NK-92 treated with Interleukin-12 subunit alpha and Interleukin-12 subunit beta, amount 100 ng/mL, for 24 hours (cell line): ENCODE measurements at regions not wholly inside any gene's neighbourhood (a gene's known extent, or its start where the extent isn't known, plus 50 kb on each side); places are given as distances from the start of the nearest gene placed in this dataset.
"Not testable (repeated sequence)": the region's sequence is repeated elsewhere in the genome, so short reads cannot be mapped to it uniquely, and the experiment has no call there.

Source experiments
- DNase-seq: peaks from one replicate; lab custom pipeline; 2025; lab: John Stamatoyannopoulos, UW

GRCh38 chr2:21782866-21783265 is 659.1 kb downstream of the TDRD15 start:
- no peak for DNase-seq

GRCh38 chr2:21787941-21788340 is 664.2 kb downstream of the TDRD15 start:
- DNase-seq = no peak

- DNase-seq = not testable (repeated sequence)
Observed at GRCh38 chr2:21790311-21790710, 666.5 kb downstream of the TDRD15 start.

GRCh38 chr2:21792571-21792970 is 668.8 kb downstream of the TDRD15 start:
- DNase-seq = no peak

GRCh38 chr2:21793461-21793860 is 669.7 kb downstream of the TDRD15 start:
- DNase-seq = no peak

GRCh38 chr2:21794611-21795010 is 670.8 kb downstream of the TDRD15 start:
- no peak for DNase-seq

GRCh38 chr2:21800356-21800755 is 676.6 kb downstream of the TDRD15 start:
- DNase-seq = no peak

- no peak for DNase-seq
Observed at GRCh38 chr2:21803550-21803949, 679.8 kb downstream of the TDRD15 start.

- DNase-seq = no peak
Observed at GRCh38 chr2:21804151-21804550, 680.4 kb downstream of the TDRD15 start.

GRCh38 chr2:21811541-21811940 is 687.8 kb downstream of the TDRD15 start:
- no peak for DNase-seq

GRCh38 chr2:21812766-21813165 is 689.0 kb downstream of the TDRD15 start:
- DNase-seq = no peak

GRCh38 chr2:21814588-21815149 is 690.9 kb downstream of the TDRD15 start:
- DNase-seq = no peak

GRCh38 chr2:21818212-21818795 is 694.5 kb downstream of the TDRD15 start:
- no peak for DNase-seq

- DNase-seq = no peak
Observed at GRCh38 chr2:21819454-21819853, 695.7 kb downstream of the TDRD15 start.

- no peak for DNase-seq
Observed at GRCh38 chr2:21820271-21820670, 696.5 kb downstream of the TDRD15 start.

- DNase-seq = no peak
Observed at GRCh38 chr2:21821672-21822227, 698.0 kb downstream of the TDRD15 start.

GRCh38 chr2:21822505-21822904 is 698.7 kb downstream of the TDRD15 start:
- DNase-seq = no peak

- no peak for DNase-seq
Observed at GRCh38 chr2:21833767-21834166, 710.0 kb downstream of the TDRD15 start.

GRCh38 chr2:21836261-21836660 is 712.5 kb downstream of the TDRD15 start:
- no peak for DNase-seq

GRCh38 chr2:21836719-21837118 is 713.0 kb downstream of the TDRD15 start:
- DNase-seq = no peak

- no peak for DNase-seq
Observed at GRCh38 chr2:21837168-21837960, 713.6 kb downstream of the TDRD15 start.

GRCh38 chr2:21841341-21841740 is 717.6 kb downstream of the TDRD15 start:
- no peak for DNase-seq

GRCh38 chr2:21850367-21850766 is 726.6 kb downstream of the TDRD15 start:
- DNase-seq = not testable (repeated sequence)
